Spleen (tissue), 11 donors: ENCODE measurements at regions not wholly inside any gene's neighbourhood (a gene's known extent, or its start where the extent isn't known, plus 50 kb on each side); places are given as distances from the start of the nearest gene placed in this dataset.

Experiments
- DNase-seq: peaks from one replicate; pipeline ENCODE4 v3.0.0-alpha.2; 2020
- H3K27ac ChIP-seq, 8 donors: fragments of 200-600 bp; sonication (generic) in 7 of 8; 1 replicate in 4 of 8; 2 replicates in 4 of 8; pipeline versions ENCODE4 v1.5.0 to v1.8.0; 2016 to 2021; ENCODE audit warnings: inconsistent platforms in 4 of 8, mild to moderate bottlenecking in 4 of 8, moderate library complexity in 1 of 8
- H3K27me3 ChIP-seq, 7 donors: fragments of 200-600 bp; sonication (generic) in 6 of 7; replicated peaks in 1 of 7; 1 replicate in 4 of 7; 2 replicates in 3 of 7; pipeline versions ENCODE4 v1.5.0 to v1.8.0; 2016 to 2021; ENCODE audit warnings: inconsistent platforms in 3 of 7, mild to moderate bottlenecking in 1 of 7
- H3K36me3 ChIP-seq, 6 donors: fragments of 200-600 bp; sonication (generic) in 5 of 6; 1 replicate in 4 of 6; 2 replicates in 2 of 6; pipeline versions ENCODE4 v1.5.0 to v1.8.0; 2016 to 2021; ENCODE audit warnings: inconsistent platforms in 2 of 6
- H3K4me1 ChIP-seq, 6 donors: fragments of 200-600 bp; sonication (generic) in 5 of 6; 1 replicate in 3 of 6; 2 replicates in 3 of 6; pipeline versions ENCODE4 v1.5.0 to v1.8.0; 2016 to 2021; ENCODE audit warnings: inconsistent platforms in 3 of 6
- H3K4me3 ChIP-seq, 8 donors: fragments of 200-600 bp; sonication (generic) in 7 of 8; 1 replicate in 4 of 8; 2 replicates in 4 of 8; pipeline versions ENCODE4 v1.5.0 to v1.8.0; 2016 to 2021; ENCODE audit warnings: inconsistent platforms in 4 of 8, mild to moderate bottlenecking in 4 of 8, moderate library complexity in 2 of 8
- H3K9me3 ChIP-seq, 8 donors: fragments of 200-600 bp; sonication (generic) in 7 of 8; 1 replicate in 4 of 8; 2 replicates in 4 of 8; pipeline versions ENCODE4 v1.5.0 to v1.8.0; 2016 to 2021; ENCODE audit warnings: inconsistent platforms in 4 of 8
- POLR2A ChIP-seq, 3 donors: fragments of 450-650 bp; IDR thresholded peaks; one replicate each; pipeline ENCODE4 v1.5.1; 2017; ENCODE audit warnings: antibody characterized with exemption in 3 of 3, mild to moderate bottlenecking in 1 of 3
- POLR2AphosphoS5 ChIP-seq, 3 donors: sonication (generic); formaldehyde crosslinking; IDR thresholded peaks; one replicate each; pipeline ENCODE4 v1.5.1; 2017; ENCODE audit warnings: antibody characterized with exemption in 3 of 3
- WGBS, 5 donors: extraction: QIAGEN DNeasy Blood & Tissue Kit in 3 of 5; methylation state at CpG; one replicate each; pipeline versions ENCODE4 v1.1.5 to v1.1.7; 2013 to 2018; 5-methylcytosine and 5-hydroxymethylcytosine counted together
- intact Hi-C: fragments of 100-400 bp; cut with DNase I; formaldehyde crosslinking; loops from one replicate; pipeline ENCODE4 v1.15.0; 2023; ENCODE audit warnings: low total_unique reads
- TF ChIP-seq, protein P1 (sequence below), 11 experiments: fragments of 200-600 bp in 7 of 11; fragments of 450-650 bp in 4 of 11; sonication (generic) in 4 of 11; IDR thresholded peaks in 8 of 11; conservative IDR thresholded peaks in 3 of 11; 1 replicate in 7 of 11; 2 replicates in 4 of 11; pipeline versions ENCODE4 v1.4.0 to v1.8.0; 2016 to 2021; ENCODE audit warnings: antibody characterized with exemption in 11 of 11, inconsistent platforms in 4 of 11, mild to moderate bottlenecking in 1 of 11
- donor health status: healthy with polysubstance abuse.
- donor health status: DM: no; HTN: no; CAD: no; lungs with moderate emphysema.
- donor health status: DM: no; HTN: no; CAD: no.
- donor health status: Bipolar disorder and iron deficiency.
- donor health status: healthy.
- donor health status: DM: no; HTN: no; CAD: no.
- donor health status: DM: yes; HTN: yes; CAD: no.

DNA sequence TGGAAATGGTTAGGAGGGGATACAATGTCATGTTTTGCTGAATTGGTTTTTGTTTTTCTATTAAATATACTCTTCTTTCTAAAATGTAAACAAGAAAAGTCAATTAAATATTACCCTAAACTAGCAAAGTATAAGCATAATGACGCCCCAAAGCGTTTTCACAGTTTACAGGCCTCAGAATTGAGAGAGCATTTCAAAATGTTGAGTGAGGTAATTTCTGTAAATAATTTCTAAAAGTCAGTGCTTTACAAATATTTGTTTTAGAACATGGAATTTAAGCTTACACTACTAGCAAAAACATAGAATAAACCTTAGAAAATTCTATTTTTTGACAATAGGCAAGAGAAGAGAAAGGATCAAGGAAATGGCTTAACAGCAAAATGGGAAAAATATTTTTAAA is 958.4 kb upstream of the USP15 start:
- no peak for TF ChIP-seq POLR2AphosphoS5 (IDR thresholded peaks at IDR 0.05)
- TF ChIP-seq, protein P1, sequence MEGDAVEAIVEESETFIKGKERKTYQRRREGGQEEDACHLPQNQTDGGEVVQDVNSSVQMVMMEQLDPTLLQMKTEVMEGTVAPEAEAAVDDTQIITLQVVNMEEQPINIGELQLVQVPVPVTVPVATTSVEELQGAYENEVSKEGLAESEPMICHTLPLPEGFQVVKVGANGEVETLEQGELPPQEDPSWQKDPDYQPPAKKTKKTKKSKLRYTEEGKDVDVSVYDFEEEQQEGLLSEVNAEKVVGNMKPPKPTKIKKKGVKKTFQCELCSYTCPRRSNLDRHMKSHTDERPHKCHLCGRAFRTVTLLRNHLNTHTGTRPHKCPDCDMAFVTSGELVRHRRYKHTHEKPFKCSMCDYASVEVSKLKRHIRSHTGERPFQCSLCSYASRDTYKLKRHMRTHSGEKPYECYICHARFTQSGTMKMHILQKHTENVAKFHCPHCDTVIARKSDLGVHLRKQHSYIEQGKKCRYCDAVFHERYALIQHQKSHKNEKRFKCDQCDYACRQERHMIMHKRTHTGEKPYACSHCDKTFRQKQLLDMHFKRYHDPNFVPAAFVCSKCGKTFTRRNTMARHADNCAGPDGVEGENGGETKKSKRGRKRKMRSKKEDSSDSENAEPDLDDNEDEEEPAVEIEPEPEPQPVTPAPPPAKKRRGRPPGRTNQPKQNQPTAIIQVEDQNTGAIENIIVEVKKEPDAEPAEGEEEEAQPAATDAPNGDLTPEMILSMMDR (IDR thresholded peaks at IDR 0.05 in 8 of 11, conservative IDR thresholded peaks at IDR 0.05 in 3 of 11): no peak
- TF ChIP-seq POLR2A (IDR thresholded peaks at IDR 0.05): no peak
- Histone ChIP-seq H3K9me3 (peaks cover 0 to 6% (median 0%) of the 10 kb centered on the region in 8 donors), H3K4me1 (no peaks in the 10 kb centered on the region), H3K4me3 (no peak overlapping the region), H3K27ac (no peak overlapping the region), H3K36me3 (no peaks in the 10 kb centered on the region), H3K27me3 (no peaks in the 10 kb centered on the region)
- intact Hi-C loops: no loop called here
- 78 to 96% (median 83%) methylated on average over 2 of the region's 2 CpGs for WGBS, 5 donors
- no peak for DNase-seq

DNA sequence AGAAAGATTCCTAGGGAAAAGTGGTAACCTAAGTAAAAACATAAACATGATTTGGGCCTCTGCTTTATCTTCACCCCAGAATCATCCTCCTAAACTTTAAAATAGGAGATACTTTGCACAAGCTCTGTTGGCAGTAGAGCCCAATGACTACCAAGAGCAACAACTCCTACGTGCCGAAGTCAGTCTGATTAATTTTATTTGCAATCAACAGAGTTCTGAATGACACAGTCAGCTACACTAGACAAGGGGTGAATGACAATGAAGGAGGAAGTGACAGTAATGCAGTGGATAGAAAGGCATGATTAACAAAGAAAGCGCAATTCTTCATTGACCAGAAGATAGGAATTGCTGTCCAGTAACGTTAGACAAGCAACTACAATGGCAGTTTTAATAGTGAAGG is 957.9 kb upstream of the USP15 start:
- Histone ChIP-seq H3K27ac (no peak overlapping the region), H3K4me3 (no peak overlapping the region), H3K36me3 (no peaks in the 10 kb centered on the region), H3K27me3 (no peaks in the 10 kb centered on the region), H3K4me1 (no peaks in the 10 kb centered on the region), H3K9me3 (peaks cover 0 to 6% (median 0%) of the 10 kb centered on the region in 8 donors)
- intact Hi-C loops: no loop called here
- TF ChIP-seq, protein P1 (IDR thresholded peaks at IDR 0.05 in 8 of 11, conservative IDR thresholded peaks at IDR 0.05 in 3 of 11): no peak
- TF ChIP-seq POLR2A (IDR thresholded peaks at IDR 0.05): no peak
- TF ChIP-seq POLR2AphosphoS5 (IDR thresholded peaks at IDR 0.05): no peak
- DNase-seq: no peak
- WGBS, 5 donors: 77 to 87% (median 82%) methylated on average over 4 of the region's 4 CpGs

DNA sequence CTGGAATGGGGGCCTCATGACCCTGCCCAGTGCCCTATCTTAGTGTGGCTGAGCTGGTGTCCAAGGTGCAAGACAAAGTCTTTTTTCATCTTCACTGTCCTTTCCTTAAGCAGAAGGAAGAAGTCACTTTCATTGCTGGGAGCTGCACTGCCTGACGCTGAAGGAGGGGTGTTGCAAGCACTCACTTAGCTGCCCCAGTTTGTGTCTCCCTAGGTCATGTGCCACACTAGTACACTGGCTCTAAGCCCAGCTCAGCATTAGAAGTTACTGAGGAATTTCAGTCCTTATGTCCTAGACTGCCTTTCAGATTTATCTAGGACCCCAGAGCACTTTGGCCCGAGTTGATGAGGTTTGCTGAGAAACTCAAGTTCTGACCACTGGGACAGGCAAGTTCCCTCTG is 952.0 kb upstream of the USP15 start:
- Histone ChIP-seq H3K4me3 (no peak overlapping the region), H3K27me3 (no peaks in the 10 kb centered on the region), H3K36me3 (no peaks in the 10 kb centered on the region), H3K9me3 (peaks cover 0 to 4% (median 0%) of the 10 kb centered on the region in 8 donors), H3K27ac (no peak overlapping the region), H3K4me1 (no peaks in the 10 kb centered on the region)
- TF ChIP-seq, protein P1 (IDR thresholded peaks at IDR 0.05 in 8 of 11, conservative IDR thresholded peaks at IDR 0.05 in 3 of 11): no peak
- TF ChIP-seq POLR2A (IDR thresholded peaks at IDR 0.05): no peak
- TF ChIP-seq POLR2AphosphoS5 (IDR thresholded peaks at IDR 0.05): no peak
- intact Hi-C loops: no loop called here
- WGBS, 5 donors: 76 to 86% (median 80%) methylated on average over 2 of the region's 2 CpGs
- DNase-seq: no peak

DNA sequence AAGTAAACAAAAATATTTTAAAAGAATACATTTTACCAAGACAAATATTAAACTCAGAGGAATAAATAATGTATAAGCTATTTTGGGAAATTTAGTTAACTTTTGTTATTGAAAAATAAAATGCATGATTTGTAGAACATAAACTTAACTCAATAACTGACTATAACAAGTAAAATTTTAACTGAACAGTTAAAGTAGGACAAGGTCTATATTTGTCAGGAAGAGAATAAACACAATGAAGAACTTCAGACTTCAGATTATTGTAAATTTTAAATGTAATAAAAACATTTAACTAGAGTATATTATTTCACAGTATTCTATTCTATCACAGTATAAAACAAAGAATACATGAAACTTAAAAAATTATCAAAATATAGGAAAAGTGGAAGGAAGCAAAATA is 948.8 kb upstream of the USP15 start:
- no peak for DNase-seq

More for the DNA sequence above, 948.8 kb upstream of the USP15 start:
- Histone ChIP-seq H3K36me3 (no peaks in the 10 kb centered on the region), H3K9me3 (peaks cover 0 to 8% (median 0%) of the 10 kb centered on the region in 8 donors), H3K27ac (no peak overlapping the region), H3K4me3 (no peak overlapping the region), H3K27me3 (no peaks in the 10 kb centered on the region), H3K4me1 (no peaks in the 10 kb centered on the region)
- TF ChIP-seq, protein P1 (IDR thresholded peaks at IDR 0.05 in 8 of 11, conservative IDR thresholded peaks at IDR 0.05 in 3 of 11): no peak
- TF ChIP-seq POLR2AphosphoS5 (IDR thresholded peaks at IDR 0.05) (no peak), POLR2A (IDR thresholded peaks at IDR 0.05) (no peak)
- intact Hi-C loops: no loop called here
